ENCODE measurements at regions not wholly inside any gene's neighbourhood (a gene's known extent, or its start where the extent isn't known, plus 50 kb on each side); places are given as distances from the start of the nearest gene placed in this dataset.

- intact Hi-C loops (cut with micrococcal nuclease): no loop called here
- H3K9me3 ChIP-seq (replicated peaks; ENCODE audit: control insufficient read depth, insufficient read depth, low read length): peaks cover 7% of the 10 kb centered on the region
- dilution Hi-C loops (cut with MboI; ENCODE audit: extremely low pct_ligation_motif_present, low sequenced_read_pairs): no loop called here
- no peak overlapping the region for H3K9ac ChIP-seq (replicated peaks; ENCODE audit: extremely low read depth, insufficient read depth, low read length)
- no peaks in the 10 kb centered on the region for H4K20me1 ChIP-seq (replicated peaks; ENCODE audit: control insufficient read depth, extremely low read depth, insufficient read depth, low read length)
- no peak overlapping the region for H3K4me2 ChIP-seq (ENCODE audit: insufficient read depth, low read length)
- H3K36me3 ChIP-seq (ENCODE audit: control insufficient read depth in 2 of 2, extremely low read depth in 1 of 2, insufficient read depth in 2 of 2, low read length in 2 of 2): no peaks in the 10 kb centered on the region
- H3K79me2 ChIP-seq (ENCODE audit: control insufficient read depth, insufficient read depth, low read length): no peaks in the 10 kb centered on the region
- no TSS peak for BruUV-seq (replicated peaks)
- ChIA-PET CTCF (no interaction called here), POLR2A (no interaction called here)
- DNase-seq (ENCODE audit: low read depth, low spot score): no peak
- H3K27me3 ChIP-seq (ENCODE audit: control insufficient read depth in 2 of 2, insufficient read depth in 2 of 2, low read length in 2 of 2): no peaks in the 10 kb centered on the region
- no peak overlapping the region for H3K27ac ChIP-seq (ENCODE audit: insufficient read depth, low read depth, low read length)
- no peak for FAIRE-seq
- H2AFZ ChIP-seq (ENCODE audit: low read depth, low read length): no peak overlapping the region
- H3K4me3 ChIP-seq (replicated peaks in 1 of 3; ENCODE audit: insufficient read depth in 1 of 3, low read depth in 1 of 3, low read length in 3 of 3): no peak overlapping the region
- no peaks in the 10 kb centered on the region for H3K4me1 ChIP-seq (ENCODE audit: control insufficient read depth, extremely low read depth, insufficient read depth, low read length)
- no peak for TF ChIP-seq POLR2A (IDR thresholded peaks at IDR 0.05; ENCODE audit: low read depth, low read length)
- no peak for TF ChIP-seq MAX (IDR thresholded peaks at IDR 0.05; ENCODE audit: insufficient read depth, insufficient read length)
- TF ChIP-seq FOS (IDR thresholded peaks at IDR 0.05; ENCODE audit: borderline replicate concordance, insufficient read depth, low read length): no peak
- TF ChIP-seq CTCF (IDR thresholded peaks at IDR 0.05; ENCODE audit: extremely low read depth in 1 of 2, insufficient read depth in 1 of 2, low read depth in 1 of 2, low read length in 2 of 2): no peak
- TF ChIP-seq JUN (IDR thresholded peaks at IDR 0.05; ENCODE audit: borderline replicate concordance, insufficient read depth, insufficient read length, low read depth): no peak
- TF ChIP-seq POLR2AphosphoS5 (IDR thresholded peaks at IDR 0.05; ENCODE audit: insufficient read depth, low read depth, low read length): no peak
- TF ChIP-seq GATA2 (IDR thresholded peaks at IDR 0.05; ENCODE audit: insufficient read depth, insufficient read length, low read depth, low read length): no peak
- TF ChIP-seq EZH2 (IDR thresholded peaks at IDR 0.05; ENCODE audit: borderline replicate concordance, low read depth, low read length, severe bottlenecking): no peak
- TF ChIP-seq MYC (IDR thresholded peaks at IDR 0.05; ENCODE audit: low read depth, low read length): no peak
- no peaks in the 10 kb centered on the region for H3K9me1 ChIP-seq (replicated peaks; ENCODE audit: control insufficient read depth, extremely low read depth, insufficient read depth, low read length)
Observed at GRCh38 chr1:34427170-34427569, 250.5 kb downstream of the C1orf94 start.

Data from endothelial cell of umbilical vein (primary cell).